ENCODE measurements at regions not wholly inside any gene's neighbourhood (a gene's known extent, or its start where the extent isn't known, plus 50 kb on each side); places are given as distances from the start of the nearest gene placed in this dataset.

- H3K14ac ChIP-seq (ENCODE audit: low read length) = no peak overlapping the region
- no peaks in the 10 kb centered on the region for H3K9me3 ChIP-seq (ENCODE audit: insufficient read depth, low read depth, low read length)
- no peak overlapping the region for H3K18ac ChIP-seq (ENCODE audit: low read length)
- H3K4me1 ChIP-seq (ENCODE audit: control insufficient read depth in 1 of 2, insufficient read depth in 2 of 2, low read length in 2 of 2) = no peaks in the 10 kb centered on the region
- H2BK120ac ChIP-seq (ENCODE audit: insufficient read depth, low read length, poor library complexity) = no peak overlapping the region
- peaks cover 0 to 3% of the 10 kb centered on the region in 2 experiments for H3K36me3 ChIP-seq (ENCODE audit: control insufficient read depth in 1 of 2, insufficient read depth in 2 of 2, low read length in 2 of 2)
- H4K12ac ChIP-seq (ENCODE audit: low read depth, low read length) = no peak overlapping the region
- no peaks in the 10 kb centered on the region for H3K79me2 ChIP-seq (ENCODE audit: control insufficient read depth, insufficient read depth, low read length, poor library complexity)
- no peak overlapping the region for H3K4me2 ChIP-seq (ENCODE audit: low read length)
- no peak overlapping the region for H3K27ac ChIP-seq (ENCODE audit: low read depth, low read length)
- no peak overlapping the region for H4K91ac ChIP-seq (ENCODE audit: low read depth, low read length)
- H3K4me3 ChIP-seq (ENCODE audit: low read depth, low read length) = no peak overlapping the region
- H4K8ac ChIP-seq (ENCODE audit: low read depth, low read length) = no peak overlapping the region
- no peak overlapping the region for H2AK5ac ChIP-seq (ENCODE audit: low read length)
- H2BK12ac ChIP-seq (ENCODE audit: low read length) = no peak overlapping the region
- H2BK5ac ChIP-seq (ENCODE audit: low read depth, low read length, poor library complexity) = no peak overlapping the region
- no peak overlapping the region for H2AFZ ChIP-seq (ENCODE audit: insufficient read depth, low read length, poor library complexity)
- no peak overlapping the region for H3K4ac ChIP-seq (ENCODE audit: low read depth, low read length)
- no peak for DNase-seq
- H3K79me1 ChIP-seq (ENCODE audit: low read length) = no peaks in the 10 kb centered on the region
- no peak overlapping the region for H3K23ac ChIP-seq (ENCODE audit: low read length)
- no peak overlapping the region for H3K9ac ChIP-seq (ENCODE audit: low read length)
- no peaks in the 10 kb centered on the region for H3K27me3 ChIP-seq (ENCODE audit: insufficient read depth, low read length)
- WGBS (ENCODE audit: extremely low coverage, insufficient coverage, insufficient read length) = no CpG with 5 or more reads among the region's 5 CpGs
Observed at GRCh38 chr6:138596126-138596525, 96.8 kb upstream of the NHSL1 start.

GRCh38 chr6:138596591-138596990, 97.3 kb upstream of the NHSL1 start:
- Histone ChIP-seq H3K4me2 (ENCODE audit: low read length) (no peak overlapping the region), H4K8ac (ENCODE audit: low read depth, low read length) (no peak overlapping the region), H2BK12ac (ENCODE audit: low read length) (no peak overlapping the region), H3K4ac (ENCODE audit: low read depth, low read length) (no peak overlapping the region), H3K18ac (ENCODE audit: low read length) (no peak overlapping the region), H3K79me1 (ENCODE audit: low read length) (no peaks in the 10 kb centered on the region), H2BK5ac (ENCODE audit: low read depth, low read length, poor library complexity) (no peak overlapping the region), H3K9ac (ENCODE audit: low read length) (no peak overlapping the region), H3K4me3 (ENCODE audit: low read depth, low read length) (no peak overlapping the region), H2BK120ac (ENCODE audit: insufficient read depth, low read length, poor library complexity) (no peak overlapping the region), H4K91ac (ENCODE audit: low read depth, low read length) (no peak overlapping the region), H3K23ac (ENCODE audit: low read length) (no peak overlapping the region), H3K9me3 (ENCODE audit: insufficient read depth, low read depth, low read length) (no peaks in the 10 kb centered on the region), H3K14ac (ENCODE audit: low read length) (no peak overlapping the region), H3K4me1 (ENCODE audit: control insufficient read depth in 1 of 2, insufficient read depth in 2 of 2, low read length in 2 of 2) (no peaks in the 10 kb centered on the region), H3K36me3 (ENCODE audit: control insufficient read depth in 1 of 2, insufficient read depth in 2 of 2, low read length in 2 of 2) (peaks cover 0 to 3% of the 10 kb centered on the region in 2 experiments), H2AFZ (ENCODE audit: insufficient read depth, low read length, poor library complexity) (no peak overlapping the region), H3K27ac (ENCODE audit: low read depth, low read length) (no peak overlapping the region), H2AK5ac (ENCODE audit: low read length) (no peak overlapping the region), H3K79me2 (ENCODE audit: control insufficient read depth, insufficient read depth, low read length, poor library complexity) (no peaks in the 10 kb centered on the region), H3K27me3 (ENCODE audit: insufficient read depth, low read length) (no peaks in the 10 kb centered on the region), H4K12ac (ENCODE audit: low read depth, low read length) (no peak overlapping the region)
- no CpG with 5 or more reads among the region's 11 CpGs for WGBS (ENCODE audit: extremely low coverage, insufficient coverage, insufficient read length)
- DNase-seq = no peak

- no peak overlapping the region for H3K9ac ChIP-seq (ENCODE audit: low read length)
- no peaks in the 10 kb centered on the region for H3K27me3 ChIP-seq (ENCODE audit: insufficient read depth, low read length)
- H3K79me1 ChIP-seq (ENCODE audit: low read length) = no peaks in the 10 kb centered on the region
- no peak overlapping the region for H3K18ac ChIP-seq (ENCODE audit: low read length)
- H3K14ac ChIP-seq (ENCODE audit: low read length) = no peak overlapping the region
- no peak overlapping the region for H3K4me3 ChIP-seq (ENCODE audit: low read depth, low read length)
- no peaks in the 10 kb centered on the region for H3K4me1 ChIP-seq (ENCODE audit: control insufficient read depth in 1 of 2, insufficient read depth in 2 of 2, low read length in 2 of 2)
- no peak overlapping the region for H3K27ac ChIP-seq (ENCODE audit: low read depth, low read length)
- no peak overlapping the region for H3K4me2 ChIP-seq (ENCODE audit: low read length)
- no peak overlapping the region for H2BK5ac ChIP-seq (ENCODE audit: low read depth, low read length, poor library complexity)
- H3K4ac ChIP-seq (ENCODE audit: low read depth, low read length) = no peak overlapping the region
- H2BK12ac ChIP-seq (ENCODE audit: low read length) = no peak overlapping the region
- DNase-seq = no peak
- H4K8ac ChIP-seq (ENCODE audit: low read depth, low read length) = no peak overlapping the region
- H2AK5ac ChIP-seq (ENCODE audit: low read length) = no peak overlapping the region
- H4K91ac ChIP-seq (ENCODE audit: low read depth, low read length) = no peak overlapping the region
- H3K79me2 ChIP-seq (ENCODE audit: control insufficient read depth, insufficient read depth, low read length, poor library complexity) = no peaks in the 10 kb centered on the region
- no peak overlapping the region for H2BK120ac ChIP-seq (ENCODE audit: insufficient read depth, low read length, poor library complexity)
- H3K36me3 ChIP-seq (ENCODE audit: control insufficient read depth in 1 of 2, insufficient read depth in 2 of 2, low read length in 2 of 2) = peaks cover 0 to 3% of the 10 kb centered on the region in 2 experiments
- no peak overlapping the region for H2AFZ ChIP-seq (ENCODE audit: insufficient read depth, low read length, poor library complexity)
- WGBS (ENCODE audit: extremely low coverage, insufficient coverage, insufficient read length) = no CpG with 5 or more reads among the region's 7 CpGs
- H3K9me3 ChIP-seq (ENCODE audit: insufficient read depth, low read depth, low read length) = no peaks in the 10 kb centered on the region
- H4K12ac ChIP-seq (ENCODE audit: low read depth, low read length) = no peak overlapping the region
- H3K23ac ChIP-seq (ENCODE audit: low read length) = no peak overlapping the region
Observed at GRCh38 chr6:138597336-138597735, 98.0 kb upstream of the NHSL1 start.

GRCh38 chr6:138598562-138599173, 99.4 kb upstream of the NHSL1 start:
- Histone ChIP-seq H3K4me3 (ENCODE audit: low read depth, low read length) (no peak overlapping the region), H4K8ac (ENCODE audit: low read depth, low read length) (no peak overlapping the region), H3K4me1 (ENCODE audit: control insufficient read depth in 1 of 2, insufficient read depth in 2 of 2, low read length in 2 of 2) (no peaks in the 10 kb centered on the region), H3K9me3 (ENCODE audit: insufficient read depth, low read depth, low read length) (no peaks in the 10 kb centered on the region), H3K79me1 (ENCODE audit: low read length) (no peaks in the 10 kb centered on the region), H2BK12ac (ENCODE audit: low read length) (no peak overlapping the region), H3K18ac (ENCODE audit: low read length) (no peak overlapping the region), H3K27me3 (ENCODE audit: insufficient read depth, low read length) (no peaks in the 10 kb centered on the region), H3K4ac (ENCODE audit: low read depth, low read length) (no peak overlapping the region), H4K91ac (ENCODE audit: low read depth, low read length) (no peak overlapping the region), H2BK120ac (ENCODE audit: insufficient read depth, low read length, poor library complexity) (no peak overlapping the region), H3K4me2 (ENCODE audit: low read length) (no peak overlapping the region), H3K9ac (ENCODE audit: low read length) (no peak overlapping the region), H3K79me2 (ENCODE audit: control insufficient read depth, insufficient read depth, low read length, poor library complexity) (no peaks in the 10 kb centered on the region), H3K23ac (ENCODE audit: low read length) (no peak overlapping the region), H2AFZ (ENCODE audit: insufficient read depth, low read length, poor library complexity) (no peak overlapping the region), H2BK5ac (ENCODE audit: low read depth, low read length, poor library complexity) (no peak overlapping the region), H2AK5ac (ENCODE audit: low read length) (no peak overlapping the region), H3K36me3 (ENCODE audit: control insufficient read depth in 1 of 2, insufficient read depth in 2 of 2, low read length in 2 of 2) (peaks cover 0 to 3% of the 10 kb centered on the region in 2 experiments), H3K27ac (ENCODE audit: low read depth, low read length) (no peak overlapping the region), H4K12ac (ENCODE audit: low read depth, low read length) (no peak overlapping the region), H3K14ac (ENCODE audit: low read length) (no peak overlapping the region)
- DNase-seq = no peak
- WGBS (ENCODE audit: extremely low coverage, insufficient coverage, insufficient read length) = no CpG with 5 or more reads among the region's 3 CpGs
